ACC112 (cell line): ENCODE measurements at regions not wholly inside any gene's neighbourhood (a gene's known extent, or its start where the extent isn't known, plus 50 kb on each side); places are given as distances from the start of the nearest gene placed in this dataset.

Experiments used
- H2AFZ ChIP-seq: fragments of 200-600 bp; sonication (generic); one replicate; pipeline ENCODE4 v1.6.0; 2017; ENCODE audit warnings: antibody characterized with exemption, low read length; ENCODE audit not compliant: unreplicated experiment
- H3K27ac ChIP-seq: fragments of 200-600 bp; sonication (generic); 2 replicates; pipeline ENCODE4 v1.5.1; 2014; ENCODE audit warnings: low read depth, mild to moderate bottlenecking, antibody characterized with exemption, low read length, moderate library complexity
- H3K27me3 ChIP-seq: fragments of 200-600 bp; sonication (generic); 2 replicates; pipeline ENCODE4 v1.6.1; 2014; ENCODE audit warnings: mild to moderate bottlenecking, antibody characterized with exemption, low read length, moderate library complexity, mixed read lengths; ENCODE audit not compliant: insufficient read depth
- H3K36me3 ChIP-seq: fragments of 200-600 bp; sonication (generic); 2 replicates; pipeline ENCODE4 v1.6.1; 2016; ENCODE audit warnings: mild to moderate bottlenecking, antibody characterized with exemption, low read length, moderate library complexity, mixed read lengths; ENCODE audit not compliant: insufficient read depth
- H3K4me1 ChIP-seq: fragments of 200-600 bp; sonication (generic); one replicate; pipeline ENCODE4 v1.6.1; 2016; ENCODE audit warnings: low read length, mixed read lengths; ENCODE audit not compliant: insufficient read depth, unreplicated experiment, control insufficient read depth
- H3K4me3 ChIP-seq: fragments of 200-600 bp; sonication (generic); 2 replicates; pipeline ENCODE4 v1.5.1; 2014; ENCODE audit warnings: mild to moderate bottlenecking, low read depth, low read length
- H3K79me2 ChIP-seq: fragments of 200-600 bp; sonication (generic); one replicate; pipeline ENCODE4 v1.6.0; 2016; ENCODE audit warnings: low read length; ENCODE audit not compliant: control insufficient read depth, unreplicated experiment, insufficient read depth

- Histone ChIP-seq H3K27me3 (no peaks in the 10 kb centered on the region), H3K79me2 (no peaks in the 10 kb centered on the region), H3K4me3 (no peak overlapping the region), H3K27ac (no peak overlapping the region), H2AFZ (no peak overlapping the region), H3K4me1 (no peaks in the 10 kb centered on the region), H3K36me3 (no peaks in the 10 kb centered on the region)
These were observed 301.7 kb downstream of the FOXA2 start for GRCh38 chr20:22282696-22283095.

GRCh38 chr20:22274330-22274729, 310.0 kb downstream of the FOXA2 start:
- H2AFZ ChIP-seq, result no peak overlapping the region
- H3K79me2 ChIP-seq, result no peaks in the 10 kb centered on the region

DNA sequence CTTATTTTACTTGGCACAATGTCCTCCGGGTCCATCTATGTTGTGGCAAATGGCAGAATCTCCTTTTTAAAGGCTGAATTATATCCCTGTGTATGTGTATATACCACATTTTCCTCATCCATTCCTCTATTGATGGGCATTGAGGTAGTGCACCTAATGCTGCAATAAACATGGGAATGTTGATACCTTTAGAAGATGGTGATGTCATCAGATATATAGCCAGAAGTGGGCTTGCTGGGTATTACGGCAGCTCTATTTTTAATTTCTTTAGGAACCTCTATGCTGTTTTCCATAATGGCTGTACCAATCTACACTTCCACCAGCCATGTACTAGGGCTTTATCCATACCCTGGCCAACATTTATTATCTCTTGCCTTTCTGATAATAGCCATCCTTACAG, 315.7 kb downstream of the FOXA2 start:
- Histone ChIP-seq H3K4me3 (no peak overlapping the region), H3K4me1 (no peaks in the 10 kb centered on the region), H3K79me2 (no peaks in the 10 kb centered on the region), H3K36me3 (no peaks in the 10 kb centered on the region), H3K27ac (no peak overlapping the region), H2AFZ (no peak overlapping the region), H3K27me3 (no peaks in the 10 kb centered on the region)

More at GRCh38 chr20:22274330-22274729, 310.0 kb downstream of the FOXA2 start:
- H3K27ac ChIP-seq, result no peak overlapping the region
- H3K4me1 ChIP-seq, result no peaks in the 10 kb centered on the region
- H3K4me3 ChIP-seq, result no peak overlapping the region
- no peaks in the 10 kb centered on the region for H3K36me3 ChIP-seq
- no peaks in the 10 kb centered on the region for H3K27me3 ChIP-seq

GRCh38 chr20:22264917-22265316, 319.5 kb downstream of the FOXA2 start:
- H3K4me1 ChIP-seq, result no peaks in the 10 kb centered on the region
- H2AFZ ChIP-seq, result no peak overlapping the region
- H3K36me3 ChIP-seq, result no peaks in the 10 kb centered on the region
- H3K4me3 ChIP-seq, result no peak overlapping the region
- H3K27me3 ChIP-seq, result no peaks in the 10 kb centered on the region
- H3K79me2 ChIP-seq, result no peaks in the 10 kb centered on the region
- no peak overlapping the region for H3K27ac ChIP-seq

- Histone ChIP-seq H3K27ac (no peak overlapping the region), H3K27me3 (no peaks in the 10 kb centered on the region), H3K79me2 (no peaks in the 10 kb centered on the region), H3K4me3 (no peak overlapping the region), H2AFZ (no peak overlapping the region), H3K4me1 (no peaks in the 10 kb centered on the region), H3K36me3 (no peaks in the 10 kb centered on the region)
These were observed 323.9 kb downstream of the FOXA2 start for GRCh38 chr20:22260506-22260905.

DNA sequence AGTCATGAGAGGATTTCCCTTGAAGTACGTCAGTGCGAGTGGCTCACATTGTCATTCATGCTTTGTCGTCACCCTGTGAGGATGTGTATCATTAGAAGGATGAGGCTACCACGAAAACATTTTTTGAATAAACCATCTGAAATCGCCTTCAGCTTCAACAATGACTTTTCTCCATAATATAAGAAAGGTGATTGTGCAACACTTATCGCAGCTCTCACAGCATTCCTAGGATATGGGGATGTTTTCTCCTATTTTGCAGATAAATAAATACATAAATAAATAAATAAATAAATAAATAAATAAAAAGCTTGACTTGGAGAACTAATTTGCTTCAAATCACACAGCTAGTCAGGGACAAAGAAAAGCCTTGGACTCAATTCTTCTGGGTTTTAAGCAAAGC, 326.5 kb downstream of the FOXA2 start:
- H3K79me2 ChIP-seq, result no peaks in the 10 kb centered on the region
- no peak overlapping the region for H3K27ac ChIP-seq
- H3K4me3 ChIP-seq, result no peak overlapping the region
- no peaks in the 10 kb centered on the region for H3K36me3 ChIP-seq
- no peaks in the 10 kb centered on the region for H3K4me1 ChIP-seq
- no peak overlapping the region for H2AFZ ChIP-seq
- no peaks in the 10 kb centered on the region for H3K27me3 ChIP-seq

DNA sequence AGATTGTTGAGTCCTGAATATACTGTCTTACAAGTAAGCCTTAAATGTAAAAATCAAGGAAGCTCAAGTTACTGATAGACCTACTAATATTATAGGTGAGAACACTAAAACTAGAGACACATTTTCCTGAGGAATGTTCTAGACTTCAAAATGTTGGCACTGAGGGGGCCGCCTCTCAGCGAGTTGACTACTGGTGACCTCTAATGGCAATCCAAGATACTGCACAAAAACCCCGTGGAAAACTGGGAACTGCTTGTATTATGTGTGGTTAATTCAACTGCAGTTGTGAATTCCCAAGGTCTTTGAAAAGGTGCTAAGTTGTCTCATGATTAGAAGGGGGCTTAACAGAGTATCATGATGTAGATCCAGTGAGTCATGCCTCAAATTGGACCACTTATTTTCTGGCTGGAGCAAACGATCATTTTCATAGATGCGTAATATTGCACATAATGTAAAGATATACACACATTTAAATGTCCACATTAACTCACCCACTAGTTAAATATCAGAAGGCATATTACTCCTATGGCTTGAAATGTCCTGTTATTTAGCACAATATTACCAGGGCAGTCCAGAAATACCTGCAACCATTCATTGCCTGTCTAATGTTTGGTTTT, 336.2 kb downstream of the FOXA2 start:
- H2AFZ ChIP-seq, result no peak overlapping the region

DNA sequence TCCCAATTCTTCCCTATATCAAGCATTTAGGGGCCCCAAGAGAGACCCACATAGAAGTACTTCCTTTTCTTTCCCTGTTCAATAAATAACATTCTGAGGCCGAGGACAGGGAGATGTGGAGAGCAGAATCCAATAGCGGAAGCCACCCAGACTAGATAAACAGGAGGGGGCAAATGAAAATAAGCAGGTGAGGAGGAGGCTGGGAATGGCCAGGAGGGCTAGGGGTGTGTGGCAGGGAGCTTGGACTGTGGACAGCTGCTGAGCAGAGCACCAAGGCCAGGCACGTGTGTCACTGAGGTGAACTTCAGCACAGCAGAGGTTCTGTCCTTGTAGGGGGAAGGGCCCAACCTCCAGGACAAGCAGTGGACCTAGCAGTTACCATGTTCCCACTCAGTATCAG, 339.2 kb downstream of the FOXA2 start:
- Histone ChIP-seq H3K27ac (no peak overlapping the region), H3K4me1 (no peaks in the 10 kb centered on the region), H3K4me3 (no peak overlapping the region), H3K79me2 (no peaks in the 10 kb centered on the region), H3K27me3 (no peaks in the 10 kb centered on the region), H2AFZ (no peak overlapping the region), H3K36me3 (no peaks in the 10 kb centered on the region)

More for the DNA sequence above, 336.2 kb downstream of the FOXA2 start:
- no peaks in the 10 kb centered on the region for H3K36me3 ChIP-seq
- H3K79me2 ChIP-seq, result no peaks in the 10 kb centered on the region
- H3K4me1 ChIP-seq, result no peaks in the 10 kb centered on the region
- no peak overlapping the region for H3K27ac ChIP-seq
- no peak overlapping the region for H3K4me3 ChIP-seq
- H3K27me3 ChIP-seq, result no peaks in the 10 kb centered on the region

DNA sequence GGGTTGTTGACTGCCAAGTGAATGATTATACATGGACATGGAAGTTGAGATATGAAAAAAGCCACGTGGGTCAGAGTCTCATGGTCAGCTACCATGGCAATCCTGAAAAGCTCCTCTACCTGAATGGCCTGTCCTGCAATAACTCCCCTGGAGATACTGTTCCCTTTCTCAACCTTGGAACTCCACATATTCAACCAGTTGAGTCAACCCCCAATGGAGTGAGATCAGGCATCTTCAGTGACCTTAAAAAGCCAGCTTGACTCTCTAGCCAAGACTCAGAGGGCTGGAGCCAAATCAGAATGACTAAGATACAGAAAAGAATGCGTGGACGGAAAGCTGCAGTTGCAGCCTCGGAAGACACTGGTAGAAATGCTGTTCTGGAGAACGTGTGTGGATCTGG, 341.3 kb downstream of the FOXA2 start:
- H3K27ac ChIP-seq, result no peak overlapping the region
- H3K79me2 ChIP-seq, result no peaks in the 10 kb centered on the region
- no peaks in the 10 kb centered on the region for H3K4me1 ChIP-seq
- H3K4me3 ChIP-seq, result no peak overlapping the region
- no peak overlapping the region for H2AFZ ChIP-seq
- H3K36me3 ChIP-seq, result no peaks in the 10 kb centered on the region
- no peaks in the 10 kb centered on the region for H3K27me3 ChIP-seq

GRCh38 chr20:22241609-22242008, 342.8 kb downstream of the FOXA2 start:
- H3K79me2 ChIP-seq, result no peaks in the 10 kb centered on the region
- H3K4me3 ChIP-seq, result no peak overlapping the region
- H3K36me3 ChIP-seq, result no peaks in the 10 kb centered on the region
- H3K27ac ChIP-seq, result no peak overlapping the region
- no peaks in the 10 kb centered on the region for H3K4me1 ChIP-seq
- H2AFZ ChIP-seq, result no peak overlapping the region
- no peaks in the 10 kb centered on the region for H3K27me3 ChIP-seq

- Histone ChIP-seq H2AFZ (no peak overlapping the region), H3K79me2 (no peaks in the 10 kb centered on the region), H3K4me3 (no peak overlapping the region), H3K27me3 (no peaks in the 10 kb centered on the region), H3K27ac (no peak overlapping the region), H3K4me1 (no peaks in the 10 kb centered on the region), H3K36me3 (no peaks in the 10 kb centered on the region)
These were observed 351.4 kb downstream of the FOXA2 start for GRCh38 chr20:22232923-22233322.
